H9 (cell line): ENCODE measurements at regions not wholly inside any gene's neighbourhood (a gene's known extent, or its start where the extent isn't known, plus 50 kb on each side); places are given as distances from the start of the nearest gene placed in this dataset.

Experiments
- DNase-seq: peaks from one replicate; pipeline ENCODE4 v3.0.0-alpha.2; 2017
- H2AFZ ChIP-seq: one replicate; pipeline ENCODE4 v1.6.1; 2013; ENCODE audit warnings: mild to moderate bottlenecking, low read length, control low read depth, moderate library complexity
- H2AK5ac ChIP-seq: 2 replicates; pipeline ENCODE4 v1.6.1; 2013; ENCODE audit warnings: low read length, control low read depth, mixed read lengths; ENCODE audit not compliant: insufficient read length
- H2BK120ac ChIP-seq: one replicate; pipeline ENCODE4 v1.6.1; 2013; ENCODE audit warnings: low read depth, mild to moderate bottlenecking, low read length, control low read depth, inconsistent platforms; ENCODE audit not compliant: poor library complexity, severe bottlenecking
- H2BK12ac ChIP-seq: 2 replicates; pipeline ENCODE4 v1.6.1; 2013; ENCODE audit warnings: low read length, control low read depth, mixed read lengths, low read depth; ENCODE audit not compliant: insufficient read length
- H2BK15ac ChIP-seq: 2 replicates; pipeline ENCODE4 v1.6.1; 2013; ENCODE audit warnings: low read depth, low read length, control low read depth
- H2BK20ac ChIP-seq: one replicate; pipeline ENCODE4 v1.6.1; 2013; ENCODE audit warnings: low read depth, mild to moderate bottlenecking, low read length, control low read depth, inconsistent platforms; ENCODE audit not compliant: poor library complexity, severe bottlenecking
- H2BK5ac ChIP-seq: 2 replicates; pipeline ENCODE4 v1.6.1; 2013; ENCODE audit warnings: low read length, control low read depth, mixed read lengths; ENCODE audit not compliant: insufficient read length
- H3K14ac ChIP-seq: 2 replicates; pipeline ENCODE4 v1.6.1; 2013; ENCODE audit warnings: low read length, control low read depth; ENCODE audit not compliant: insufficient read depth
- H3K18ac ChIP-seq: 2 replicates; pipeline ENCODE4 v1.6.1; 2013; ENCODE audit warnings: low read depth, mild to moderate bottlenecking, mixed read lengths, low read length, control low read depth; ENCODE audit not compliant: insufficient read length
- H3K23ac ChIP-seq: 2 replicates; pipeline ENCODE4 v1.6.1; 2013; ENCODE audit warnings: low read length, control low read depth, mixed read lengths, low read depth; ENCODE audit not compliant: insufficient read length
- H3K23me2 ChIP-seq: 2 replicates; pipeline ENCODE4 v1.6.1; 2013; ENCODE audit warnings: low read depth, mild to moderate bottlenecking, mixed read lengths, low read length, control low read depth; ENCODE audit not compliant: insufficient read length, poor library complexity, severe bottlenecking
- H3K27ac ChIP-seq: 2 replicates; pipeline ENCODE4 v1.5.1; 2013; ENCODE audit warnings: low read length, control low read depth, mixed read lengths, low read depth; ENCODE audit not compliant: insufficient read length
- H3K27me3 ChIP-seq: 2 replicates; pipeline ENCODE4 v1.6.1; 2013; ENCODE audit warnings: low read length, control low read depth, inconsistent platforms; ENCODE audit not compliant: insufficient read depth
- H3K4ac ChIP-seq: 2 replicates; pipeline ENCODE4 v1.6.1; 2013; ENCODE audit warnings: low read depth, mild to moderate bottlenecking, control low read depth, inconsistent platforms, low read length, moderate library complexity
- H3K4me1 ChIP-seq: 2 replicates; pipeline ENCODE4 v1.6.1; 2013; ENCODE audit warnings: low read length, control low read depth, inconsistent platforms; ENCODE audit not compliant: insufficient read depth
- H3K4me2 ChIP-seq: 2 replicates; pipeline ENCODE4 v1.6.1; 2013; ENCODE audit warnings: low read length, control low read depth, mixed read lengths; ENCODE audit not compliant: insufficient read length, insufficient read depth
- H3K56ac ChIP-seq: 2 replicates; pipeline ENCODE4 v1.6.1; 2013; ENCODE audit warnings: low read depth, mild to moderate bottlenecking, mixed read lengths, low read length, control low read depth; ENCODE audit not compliant: insufficient read length
- H3K79me1 ChIP-seq: 2 replicates; pipeline ENCODE4 v1.6.1; 2013; ENCODE audit warnings: low read depth, mild to moderate bottlenecking, moderate library complexity, low read length, control low read depth, inconsistent platforms; ENCODE audit not compliant: insufficient read depth, poor library complexity, severe bottlenecking
- H3K79me2 ChIP-seq: 2 replicates; pipeline ENCODE4 v1.6.1; 2013; ENCODE audit warnings: low read length, control low read depth, inconsistent platforms; ENCODE audit not compliant: insufficient read depth
- H3K9ac ChIP-seq: 2 replicates; pipeline ENCODE4 v1.6.1; 2013; ENCODE audit warnings: low read length, control low read depth, mixed read lengths; ENCODE audit not compliant: insufficient read length; ENCODE audit errors: extremely low read depth
- H3K9me3 ChIP-seq: one replicate; pipeline ENCODE4 v1.6.1; 2013; ENCODE audit warnings: low read depth, low read length, inconsistent platforms; ENCODE audit not compliant: control insufficient read depth
- H3T11ph ChIP-seq: one replicate; pipeline ENCODE4 v1.6.1; 2013; ENCODE audit warnings: mild to moderate bottlenecking, low read length, control low read depth, inconsistent platforms
- H4K20me1 ChIP-seq: one replicate; pipeline ENCODE4 v1.6.1; 2013; ENCODE audit not compliant: control insufficient read depth, insufficient read length, insufficient read depth
- H4K5ac ChIP-seq: 2 replicates; pipeline ENCODE4 v1.6.1; 2013; ENCODE audit warnings: low read depth, mild to moderate bottlenecking, mixed read lengths, low read length, control low read depth; ENCODE audit not compliant: insufficient read length
- H4K8ac ChIP-seq: replicated peaks from 2 replicates; pipeline ENCODE4 v1.6.1; 2013; ENCODE audit warnings: low read length, control low read depth, mixed read lengths, low read depth; ENCODE audit not compliant: insufficient read length
- H4K91ac ChIP-seq: 2 replicates; pipeline ENCODE4 v1.6.1; 2013; ENCODE audit warnings: low read depth, mild to moderate bottlenecking, moderate library complexity, mixed read lengths, low read length, control low read depth; ENCODE audit not compliant: insufficient read length
- H3K27ac Mint-ChIP-seq, 3 experiments: 2 replicates in 2 of 3; 3 replicates in 1 of 3; pipeline ENCODE4 v1.8.0; 2020 to 2021; ENCODE audit warnings: mixed read lengths in 3 of 3, mild to moderate bottlenecking in 1 of 3, moderate library complexity in 1 of 3
- H3K27me3 Mint-ChIP-seq: 2 replicates; pipeline ENCODE4 v1.8.0; 2021; ENCODE audit warnings: low read depth, mild to moderate bottlenecking, moderate library complexity, mixed read lengths
- H3K36me3 Mint-ChIP-seq, 3 experiments: 2 replicates in 2 of 3; 3 replicates in 1 of 3; pipeline ENCODE4 v1.8.0; 2020 to 2021; ENCODE audit warnings: low read depth in 3 of 3, mixed read lengths in 3 of 3; ENCODE audit not compliant: insufficient read depth in 1 of 3
- H3K4me1 Mint-ChIP-seq, 2 experiments: 2 replicates each; pipeline ENCODE4 v1.8.0; 2020; ENCODE audit warnings: mixed read lengths in 2 of 2
- H3K4me3 Mint-ChIP-seq, 2 experiments: 2 replicates in 1 of 2; 3 replicates in 1 of 2; pipeline ENCODE4 v1.8.0; 2020 to 2021; ENCODE audit warnings: mild to moderate bottlenecking in 2 of 2, mixed read lengths in 2 of 2, moderate library complexity in 1 of 2
- H3K9me3 Mint-ChIP-seq, 2 experiments: 2 replicates in 1 of 2; 3 replicates in 1 of 2; pipeline ENCODE4 v1.8.0; 2020; ENCODE audit warnings: mild to moderate bottlenecking in 2 of 2, mixed read lengths in 2 of 2, moderate library complexity in 1 of 2
- WGBS: extraction: QIAGEN DNeasy Blood & Tissue Kit; methylation state at CpG from one replicate; pipeline ENCODE4 v1.1.7; 2013; ENCODE audit warnings: missing lambda C conversion rate, low lambda C conversion rate, mixed read lengths; ENCODE audit not compliant: insufficient read length; ENCODE audit errors: extremely low coverage; 5-methylcytosine and 5-hydroxymethylcytosine counted together
- TF ChIP-seq, protein P1 (sequence below): fragments of 200-600 bp; sonication (generic); conservative IDR thresholded peaks from 3 replicates; pipeline ENCODE4 v1.8.0; 2021; ENCODE audit warnings: antibody characterized with exemption, mild to moderate bottlenecking

DNA sequence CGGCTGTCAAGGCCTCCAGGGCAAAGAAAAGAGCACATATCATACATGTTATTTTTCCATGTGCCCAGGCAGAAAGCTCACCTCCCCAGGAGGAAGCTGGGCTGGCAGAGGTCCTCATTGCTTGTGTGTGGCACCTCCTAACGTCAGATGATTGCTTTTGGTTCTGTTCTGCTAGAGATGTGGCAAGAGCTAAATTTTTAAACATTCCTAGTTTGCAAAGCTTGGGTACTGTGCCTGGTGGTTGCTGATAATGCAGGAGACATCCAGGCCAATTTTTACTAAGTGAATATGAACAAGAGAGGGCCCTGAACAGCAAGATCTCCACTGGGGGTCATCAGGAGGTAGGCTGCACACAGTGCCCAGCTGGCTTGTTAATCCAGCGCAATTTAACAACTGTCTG is 93.9 kb downstream of the TBX19 start:
- Histone ChIP-seq H3K23me2 (no peaks in the 10 kb centered on the region), H2BK20ac (no peak overlapping the region), H3K4ac (no peak overlapping the region), H3K4me2 (no peak overlapping the region), H3K56ac (no peak overlapping the region), H3K4me1 (no peaks in the 10 kb centered on the region), H3K27me3 (no peaks in the 10 kb centered on the region), H3K79me2 (no peaks in the 10 kb centered on the region), H4K8ac (no peak overlapping the region), H3T11ph (no peak overlapping the region), H3K9me3 (no peaks in the 10 kb centered on the region), H4K20me1 (no peaks in the 10 kb centered on the region), H2BK12ac (no peak overlapping the region), H3K9ac (no peak overlapping the region), H2BK120ac (no peak overlapping the region), H3K79me1 (no peaks in the 10 kb centered on the region), H3K27ac (no peak overlapping the region), H2BK15ac (no peak overlapping the region), H2BK5ac (no peak overlapping the region), H2AFZ (no peak overlapping the region), H2AK5ac (no peak overlapping the region), H3K14ac (no peak overlapping the region), H4K5ac (no peak overlapping the region), H4K91ac (no peak overlapping the region), H3K23ac (no peak overlapping the region), H3K18ac (no peak overlapping the region)
- no peak overlapping the region for H3K4me3 Mint-ChIP-seq
- no peaks in the 10 kb centered on the region; the same call in 1 of the 2 replicates for H3K27me3 Mint-ChIP-seq
- no CpG with 5 or more reads among the region's 3 CpGs for WGBS
- no peak overlapping the region for H3K27ac Mint-ChIP-seq
- DNase-seq = no peak
- H3K36me3 Mint-ChIP-seq = no peaks in the 10 kb centered on the region
- TF ChIP-seq, protein P1, sequence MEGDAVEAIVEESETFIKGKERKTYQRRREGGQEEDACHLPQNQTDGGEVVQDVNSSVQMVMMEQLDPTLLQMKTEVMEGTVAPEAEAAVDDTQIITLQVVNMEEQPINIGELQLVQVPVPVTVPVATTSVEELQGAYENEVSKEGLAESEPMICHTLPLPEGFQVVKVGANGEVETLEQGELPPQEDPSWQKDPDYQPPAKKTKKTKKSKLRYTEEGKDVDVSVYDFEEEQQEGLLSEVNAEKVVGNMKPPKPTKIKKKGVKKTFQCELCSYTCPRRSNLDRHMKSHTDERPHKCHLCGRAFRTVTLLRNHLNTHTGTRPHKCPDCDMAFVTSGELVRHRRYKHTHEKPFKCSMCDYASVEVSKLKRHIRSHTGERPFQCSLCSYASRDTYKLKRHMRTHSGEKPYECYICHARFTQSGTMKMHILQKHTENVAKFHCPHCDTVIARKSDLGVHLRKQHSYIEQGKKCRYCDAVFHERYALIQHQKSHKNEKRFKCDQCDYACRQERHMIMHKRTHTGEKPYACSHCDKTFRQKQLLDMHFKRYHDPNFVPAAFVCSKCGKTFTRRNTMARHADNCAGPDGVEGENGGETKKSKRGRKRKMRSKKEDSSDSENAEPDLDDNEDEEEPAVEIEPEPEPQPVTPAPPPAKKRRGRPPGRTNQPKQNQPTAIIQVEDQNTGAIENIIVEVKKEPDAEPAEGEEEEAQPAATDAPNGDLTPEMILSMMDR = no peak
- no peaks in the 10 kb centered on the region for H3K9me3 Mint-ChIP-seq
- H3K4me1 Mint-ChIP-seq = 0 out of 4 replicates have a peak, but pooled peaks cover 0 to 2% of the 10 kb centered on the region in 2 experiments
